ENCODE measurements at regions not wholly inside any gene's neighbourhood (a gene's known extent, or its start where the extent isn't known, plus 50 kb on each side); places are given as distances from the start of the nearest gene placed in this dataset.

DNA sequence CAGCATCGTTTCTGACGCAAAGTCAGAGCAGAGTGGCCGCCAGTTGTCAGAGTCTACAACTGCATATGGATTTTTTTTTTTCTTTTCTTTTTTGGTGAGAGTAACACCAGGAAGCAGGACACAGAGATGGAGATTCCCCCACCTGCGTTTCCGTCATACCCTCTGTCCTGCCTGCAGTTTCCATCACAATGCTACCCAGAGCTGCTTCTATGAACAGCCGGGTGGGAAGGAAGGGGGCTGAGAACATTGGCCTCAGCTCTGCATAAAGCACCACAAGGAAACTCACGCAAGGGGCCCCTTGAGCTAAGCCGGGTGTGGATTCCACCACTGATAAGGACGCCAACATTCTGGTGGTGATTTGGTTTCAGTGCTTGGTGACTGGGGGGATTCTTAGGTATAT lies 183.5 kb upstream of the AFDN start:
- no peak for DNase-seq (ENCODE audit: low spot score)

GRCh38 chr6:167643716-167644115 lies 183.0 kb upstream of the AFDN start:
- DNase-seq (ENCODE audit: low spot score) = no peak

- no peak for DNase-seq (ENCODE audit: low spot score)
Observed at GRCh38 chr6:167644412-167645132, 182.1 kb upstream of the AFDN start.

DNA sequence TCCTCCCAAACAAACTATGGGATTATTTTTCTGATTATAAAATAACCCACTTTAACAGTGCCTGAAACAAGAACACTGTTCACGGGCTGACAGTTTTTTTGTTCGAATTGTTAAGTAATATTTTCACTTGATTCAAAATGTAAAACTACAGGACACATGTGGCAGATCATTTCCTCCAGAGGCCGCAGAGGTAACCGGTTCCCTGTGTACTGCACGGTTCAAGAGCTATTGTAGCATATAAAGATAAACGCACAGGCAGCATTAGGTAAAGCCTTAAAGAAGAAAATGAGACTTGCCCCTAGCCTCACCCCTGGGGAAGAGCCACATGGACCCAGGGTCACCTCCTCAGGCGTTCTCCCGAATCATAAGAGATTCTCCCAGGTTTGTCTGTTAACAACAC lies 181.3 kb upstream of the AFDN start:
- no peak for DNase-seq (ENCODE audit: low spot score)

- DNase-seq (ENCODE audit: low spot score) = no peak
Observed at GRCh38 chr6:167647306-167647705, 179.4 kb upstream of the AFDN start.

DNA sequence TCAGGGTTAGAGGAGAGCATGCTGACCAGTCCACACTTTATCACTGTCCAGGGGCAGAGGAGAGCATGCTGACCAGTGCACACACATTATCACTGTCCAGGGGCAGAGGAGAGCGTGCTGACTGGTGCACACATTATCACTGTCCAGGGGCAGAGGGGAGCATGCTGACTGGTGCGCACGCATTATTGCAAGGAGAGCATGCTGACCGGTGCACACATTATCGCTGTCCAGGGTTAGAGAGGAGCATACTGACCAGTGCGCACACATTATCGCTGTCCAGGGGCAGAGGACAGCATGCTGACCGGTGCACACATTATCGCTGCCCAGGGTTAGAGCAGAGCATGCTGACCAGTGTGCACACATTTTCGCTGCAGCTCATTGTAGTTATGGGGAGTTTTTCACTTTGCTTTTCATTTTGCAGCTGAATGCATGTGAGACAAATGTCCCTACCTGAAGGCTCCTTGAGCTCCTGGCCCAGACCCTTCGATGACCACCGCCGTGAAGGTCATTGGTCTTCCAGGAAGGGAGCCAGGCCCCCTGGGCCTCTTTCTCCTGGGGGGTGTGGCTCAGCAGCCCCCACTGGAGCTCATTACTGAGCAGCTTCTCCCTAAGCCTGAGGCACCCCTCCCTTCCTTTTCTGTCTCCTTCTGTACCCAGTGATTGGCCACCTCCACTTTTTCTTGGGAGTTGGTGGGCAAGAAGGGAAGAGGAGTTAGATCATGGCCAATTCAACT lies 178.8 kb upstream of the AFDN start:
- no peak for DNase-seq (ENCODE audit: low spot score)

GRCh38 chr6:167648501-167649278 lies 178.0 kb upstream of the AFDN start:
- no peak for DNase-seq (ENCODE audit: low spot score)

GRCh38 chr6:167649476-167649875 lies 177.2 kb upstream of the AFDN start:
- no peak for DNase-seq (ENCODE audit: low spot score)

GRCh38 chr6:167650730-167651317 lies 175.9 kb upstream of the AFDN start:
- DNase-seq (ENCODE audit: low spot score) = no peak

GRCh38 chr6:167651318-167652041 lies 175.2 kb upstream of the AFDN start:
- no peak for DNase-seq (ENCODE audit: low spot score)

DNA sequence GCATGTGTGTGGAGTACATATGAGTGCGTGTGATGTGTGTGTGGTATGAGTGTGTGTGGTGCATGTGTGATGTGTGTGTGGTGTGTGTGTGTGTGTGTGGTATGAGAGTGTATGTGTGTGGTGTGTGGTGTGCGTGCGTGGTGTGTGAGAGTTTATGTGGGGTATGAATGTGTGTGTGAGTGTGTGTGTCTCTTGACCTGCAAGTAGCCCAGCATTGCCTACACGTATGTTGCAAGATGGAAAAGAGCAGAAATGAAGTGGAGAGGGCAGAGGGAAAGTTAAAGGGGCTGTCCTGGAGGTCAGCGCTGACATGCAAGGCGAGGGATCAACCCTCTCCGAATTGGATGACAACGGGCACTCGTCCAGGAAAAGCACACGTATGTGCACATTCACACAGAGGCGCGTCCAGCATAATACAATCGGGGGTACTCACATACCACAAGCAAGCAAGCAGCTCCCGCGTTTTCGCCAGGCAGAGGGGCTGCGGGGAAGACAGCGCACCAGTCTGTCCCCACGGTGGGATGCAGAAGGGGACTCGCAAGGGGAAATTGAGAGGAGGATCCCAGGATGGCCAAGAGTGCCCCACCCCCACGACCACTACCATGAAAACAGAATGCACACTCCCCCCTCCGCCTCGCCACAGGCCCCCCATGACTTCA lies 174.5 kb upstream of the AFDN start:
- DNase-seq (ENCODE audit: low spot score) = no peak

GRCh38 chr6:167652701-167653095 lies 174.0 kb upstream of the AFDN start:
- DNase-seq (ENCODE audit: low spot score) = no peak

GRCh38 chr6:167653561-167653960 lies 173.2 kb upstream of the AFDN start:
- no peak for DNase-seq (ENCODE audit: low spot score)

DNA sequence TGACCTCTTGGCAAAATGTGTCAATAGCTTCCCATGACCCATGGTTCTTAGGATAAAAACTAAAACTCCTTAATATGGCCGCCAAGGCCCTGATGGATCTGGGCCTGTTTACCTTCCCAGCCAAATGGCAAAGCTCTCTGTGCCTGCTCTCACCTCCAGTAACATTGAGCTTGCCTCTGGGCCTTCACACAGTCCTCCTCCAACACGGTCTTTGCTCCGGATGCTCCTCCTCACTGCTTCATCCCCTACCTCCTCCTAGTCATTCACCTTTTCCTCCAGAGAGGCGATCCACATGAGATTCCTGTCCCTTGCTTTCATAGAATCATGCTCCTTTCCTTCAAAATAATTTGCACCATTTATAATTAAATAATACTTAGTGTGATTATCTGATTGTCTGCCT lies 172.3 kb upstream of the AFDN start:
- no peak for DNase-seq (ENCODE audit: low spot score)

- DNase-seq (ENCODE audit: low spot score) = no peak
Observed at GRCh38 chr6:167655174-167655821, 171.4 kb upstream of the AFDN start.

DNA sequence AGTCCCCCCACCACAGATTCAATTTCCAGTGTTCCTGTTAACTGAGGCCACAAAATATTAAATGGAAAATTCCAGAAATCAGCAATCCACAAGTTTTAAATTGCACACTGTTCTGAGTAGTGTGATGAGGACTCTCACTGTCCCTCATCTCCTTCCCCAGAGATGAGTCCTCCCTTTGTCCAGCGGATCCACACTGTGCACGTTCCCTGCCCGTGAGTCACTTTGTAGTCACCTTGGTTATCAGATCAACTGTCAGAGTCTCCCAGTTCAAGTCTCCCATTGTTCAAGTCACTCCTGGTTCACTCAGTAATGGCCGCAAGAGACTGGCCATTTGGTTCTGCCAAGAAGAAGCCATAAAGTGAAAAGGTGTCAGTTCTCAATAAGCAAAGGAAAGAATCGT lies 168.6 kb upstream of the AFDN start:
- no peak for DNase-seq (ENCODE audit: low spot score)

GRCh38 chr6:167659046-167659445 lies 167.7 kb upstream of the AFDN start:
- no peak for DNase-seq (ENCODE audit: low spot score)

DNA sequence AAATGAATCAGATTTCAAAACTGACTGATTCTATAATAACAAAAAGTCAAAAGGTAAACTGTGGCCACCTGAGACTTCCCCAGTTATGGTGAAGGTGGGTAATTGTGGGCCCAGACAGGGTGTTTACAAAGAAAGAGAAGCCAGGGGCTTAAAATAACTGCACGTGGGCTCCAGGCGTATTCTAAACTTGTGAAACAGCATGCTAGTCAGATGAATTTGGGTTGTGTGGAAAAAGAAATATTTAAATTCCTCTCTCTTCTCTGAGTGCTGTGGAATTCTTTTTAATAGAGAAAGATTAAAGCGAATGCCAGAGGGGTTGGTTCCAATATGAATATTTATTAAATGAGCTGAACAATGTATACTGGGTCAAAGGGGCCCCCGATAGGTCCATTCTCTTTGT lies 166.3 kb upstream of the AFDN start:
- DNase-seq (ENCODE audit: low spot score) = no peak

DNA sequence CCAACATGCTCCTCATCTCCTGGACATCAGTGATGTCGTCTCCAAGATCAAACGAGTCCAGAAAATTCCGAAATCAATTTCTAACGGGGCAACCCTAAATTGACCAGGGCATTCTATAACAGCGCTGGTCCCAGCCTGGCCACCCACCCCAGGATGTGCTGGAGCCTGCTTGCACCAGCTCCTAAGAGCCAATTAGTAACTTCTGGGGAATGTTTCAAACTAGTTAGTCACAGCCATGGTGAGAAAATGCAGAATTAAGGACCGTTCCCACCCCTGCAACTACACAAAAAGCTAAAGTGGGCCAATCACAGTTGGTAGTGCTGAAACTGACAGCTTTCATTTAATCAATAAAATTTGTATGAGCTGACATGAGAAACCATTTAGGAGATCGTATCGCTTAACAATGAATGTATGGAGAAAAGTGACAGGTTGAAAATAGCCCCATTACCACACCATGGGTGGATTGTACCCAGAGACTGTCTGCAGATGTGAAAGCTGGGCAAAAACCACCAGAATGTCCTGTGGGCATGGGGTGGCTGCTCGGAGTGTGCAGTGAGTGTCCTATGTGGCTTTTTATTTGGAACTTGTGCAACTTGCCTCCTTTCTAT lies 165.7 kb upstream of the AFDN start:
- no peak for DNase-seq (ENCODE audit: low spot score)

GRCh38 chr6:167661552-167662044 lies 165.1 kb upstream of the AFDN start:
- no peak for DNase-seq (ENCODE audit: low spot score)

Measured in putamen (tissue), 1 donor.